ENCODE measurements at regions not wholly inside any gene's neighbourhood (a gene's known extent, or its start where the extent isn't known, plus 50 kb on each side); places are given as distances from the start of the nearest gene placed in this dataset.
A peak's percentile ranks its signal among the peaks of the same experiment; 100 is the strongest.

GRCh38 chr10:36114141-36114540 is 472.0 kb upstream of the FZD8 start:
- peak overlapping the region; percentile 1 for H2AFZ ChIP-seq (ENCODE audit: low read depth, low read length)
- no peaks in the 10 kb centered on the region for H3K9me3 Mint-ChIP-seq (ENCODE audit: unreplicated experiment)
- peak overlapping the region; percentile 73 for H3K27ac Mint-ChIP-seq (ENCODE audit: unreplicated experiment)
- H3K27me3 Mint-ChIP-seq (ENCODE audit: low read depth, unreplicated experiment): no peaks in the 10 kb centered on the region
- H3K36me3 ChIP-seq (ENCODE audit: insufficient read depth, low read length): no peaks in the 10 kb centered on the region
- H3K79me2 ChIP-seq (ENCODE audit: insufficient read depth, low read length): no peaks in the 10 kb centered on the region
- H3K27ac ChIP-seq (ENCODE audit: low read depth, low read length): peak overlapping the region; percentile 36
- peaks cover 31% of the 10 kb centered on the region for H3K4me1 Mint-ChIP-seq (ENCODE audit: low read depth, unreplicated experiment)
- no peak overlapping the region for H3K9ac ChIP-seq (ENCODE audit: low read length)
- DNase-seq (ENCODE audit: low read depth): peak; percentile 9
- no peaks in the 10 kb centered on the region for H3K9me3 ChIP-seq (ENCODE audit: insufficient read depth, low read depth, low read length)
- no peaks in the 10 kb centered on the region for H3K36me3 Mint-ChIP-seq (ENCODE audit: low read depth, unreplicated experiment)
- no peaks in the 10 kb centered on the region for H3K27me3 ChIP-seq (ENCODE audit: insufficient read depth, low read length)
- H4K20me1 ChIP-seq (ENCODE audit: insufficient read depth, low read length): no peaks in the 10 kb centered on the region
- H3K4me3 ChIP-seq (ENCODE audit: insufficient read depth, low read depth, low read length): no peak overlapping the region
- H3K4me3 Mint-ChIP-seq (ENCODE audit: unreplicated experiment): no peak overlapping the region
- peak; percentile 54 for FAIRE-seq
- no peak for TF ChIP-seq CTCF (IDR thresholded peaks at IDR 0.05; ENCODE audit: insufficient read depth, low read depth, low read length)
- TF ChIP-seq EZH2 (IDR thresholded peaks at IDR 0.05; ENCODE audit: insufficient read depth, low read length): no peak
- H3K4me2 ChIP-seq (ENCODE audit: low read length): peak overlapping the region; percentile 14
- H3K4me1 ChIP-seq (ENCODE audit: insufficient read depth, low read length): peaks cover 15% of the 10 kb centered on the region

- no peak for FAIRE-seq
- no peak overlapping the region for H3K27ac Mint-ChIP-seq (ENCODE audit: unreplicated experiment)
- no peak for DNase-seq (ENCODE audit: low read depth)
- no peaks in the 10 kb centered on the region for H3K36me3 Mint-ChIP-seq (ENCODE audit: low read depth, unreplicated experiment)
- Histone ChIP-seq H3K9ac (ENCODE audit: low read length) (no peak overlapping the region), H3K27me3 (ENCODE audit: insufficient read depth, low read length) (no peaks in the 10 kb centered on the region), H2AFZ (ENCODE audit: low read depth, low read length) (no peak overlapping the region), H3K4me1 (ENCODE audit: insufficient read depth, low read length) (peaks cover 15% of the 10 kb centered on the region), H3K36me3 (ENCODE audit: insufficient read depth, low read length) (no peaks in the 10 kb centered on the region), H3K27ac (ENCODE audit: low read depth, low read length) (no peak overlapping the region), H3K9me3 (ENCODE audit: insufficient read depth, low read depth, low read length) (no peaks in the 10 kb centered on the region), H3K4me2 (ENCODE audit: low read length) (no peak overlapping the region), H3K4me3 (ENCODE audit: insufficient read depth, low read depth, low read length) (no peak overlapping the region), H4K20me1 (ENCODE audit: insufficient read depth, low read length) (no peaks in the 10 kb centered on the region), H3K79me2 (ENCODE audit: insufficient read depth, low read length) (no peaks in the 10 kb centered on the region)
- TF ChIP-seq CTCF (IDR thresholded peaks at IDR 0.05; ENCODE audit: insufficient read depth, low read depth, low read length) (no peak), EZH2 (IDR thresholded peaks at IDR 0.05; ENCODE audit: insufficient read depth, low read length) (no peak)
- peaks cover 28% of the 10 kb centered on the region for H3K4me1 Mint-ChIP-seq (ENCODE audit: low read depth, unreplicated experiment)
- H3K4me3 Mint-ChIP-seq (ENCODE audit: unreplicated experiment): no peak overlapping the region
- H3K27me3 Mint-ChIP-seq (ENCODE audit: low read depth, unreplicated experiment): no peaks in the 10 kb centered on the region
- H3K9me3 Mint-ChIP-seq (ENCODE audit: unreplicated experiment): no peaks in the 10 kb centered on the region
Observed at GRCh38 chr10:36111676-36112075, 469.6 kb upstream of the FZD8 start.

GRCh38 chr10:36110097-36110496 is 468.0 kb upstream of the FZD8 start:
- Histone ChIP-seq H3K9me3 (ENCODE audit: insufficient read depth, low read depth, low read length) (no peaks in the 10 kb centered on the region), H3K4me3 (ENCODE audit: insufficient read depth, low read depth, low read length) (no peak overlapping the region), H3K36me3 (ENCODE audit: insufficient read depth, low read length) (no peaks in the 10 kb centered on the region), H3K9ac (ENCODE audit: low read length) (no peak overlapping the region), H3K4me2 (ENCODE audit: low read length) (no peak overlapping the region), H3K4me1 (ENCODE audit: insufficient read depth, low read length) (peaks cover 9% of the 10 kb centered on the region), H2AFZ (ENCODE audit: low read depth, low read length) (no peak overlapping the region), H3K27ac (ENCODE audit: low read depth, low read length) (no peak overlapping the region), H3K27me3 (ENCODE audit: insufficient read depth, low read length) (no peaks in the 10 kb centered on the region), H4K20me1 (ENCODE audit: insufficient read depth, low read length) (no peaks in the 10 kb centered on the region), H3K79me2 (ENCODE audit: insufficient read depth, low read length) (no peaks in the 10 kb centered on the region)
- Mint-ChIP-seq H3K4me1 (ENCODE audit: low read depth, unreplicated experiment) (peaks cover 19% of the 10 kb centered on the region), H3K27me3 (ENCODE audit: low read depth, unreplicated experiment) (no peaks in the 10 kb centered on the region), H3K36me3 (ENCODE audit: low read depth, unreplicated experiment) (no peaks in the 10 kb centered on the region), H3K27ac (ENCODE audit: unreplicated experiment) (no peak overlapping the region), H3K9me3 (ENCODE audit: unreplicated experiment) (no peaks in the 10 kb centered on the region), H3K4me3 (ENCODE audit: unreplicated experiment) (no peak overlapping the region)
- FAIRE-seq: no peak
- DNase-seq (ENCODE audit: low read depth): no peak
- TF ChIP-seq CTCF (IDR thresholded peaks at IDR 0.05; ENCODE audit: insufficient read depth, low read depth, low read length) (no peak), EZH2 (IDR thresholded peaks at IDR 0.05; ENCODE audit: insufficient read depth, low read length) (no peak)

Measured in astrocyte (in vitro differentiated cells and primary cell).